ENCODE measurements at regions not wholly inside any gene's neighbourhood (a gene's known extent, or its start where the extent isn't known, plus 50 kb on each side); places are given as distances from the start of the nearest gene placed in this dataset.

DNA sequence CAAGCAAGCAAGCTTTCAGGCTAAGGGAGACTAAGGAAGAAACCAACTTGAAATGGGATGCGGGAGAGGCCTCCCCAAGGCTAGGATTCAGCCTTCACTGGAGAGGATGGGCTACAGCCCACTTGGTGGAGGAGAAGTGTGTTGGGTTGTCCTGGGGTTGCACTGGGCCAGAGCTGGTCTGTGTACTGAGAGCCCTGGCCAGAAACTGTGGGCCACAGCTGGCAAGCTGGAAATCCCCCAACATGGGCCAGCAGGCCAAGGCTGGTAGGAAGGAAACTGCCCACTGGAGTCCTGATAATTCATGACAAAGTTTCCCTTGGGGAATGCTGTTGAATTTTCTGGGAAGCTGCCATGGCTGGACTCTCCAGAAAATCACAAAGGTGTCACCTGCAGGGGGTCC lies 188.0 kb upstream of the S100G start:
- Histone ChIP-seq H3K27me3 (ENCODE audit: control insufficient read depth, extremely low read depth, insufficient read depth, low read length) (no peaks in the 10 kb centered on the region), H3K4me1 (ENCODE audit: control insufficient read depth, extremely low read depth, insufficient read depth, low read length) (peaks cover 10% of the 10 kb centered on the region), H3K27ac (ENCODE audit: control insufficient read depth, insufficient read depth, low read length) (no peak overlapping the region), H3K9ac (ENCODE audit: control insufficient read depth, extremely low read depth, insufficient read depth, low read length) (no peak overlapping the region), H4K20me1 (ENCODE audit: control insufficient read depth, extremely low read depth, insufficient read depth, low read length) (no peaks in the 10 kb centered on the region), H3K79me2 (ENCODE audit: control insufficient read depth, insufficient read depth, low read length) (no peaks in the 10 kb centered on the region), H3K9me3 (ENCODE audit: control insufficient read depth, low read depth, low read length) (peaks cover 3% of the 10 kb centered on the region), H3K4me3 (ENCODE audit: control insufficient read depth in 2 of 3, extremely low read depth in 1 of 3, insufficient read depth in 2 of 3, low read depth in 1 of 3, low read length in 3 of 3) (no peak overlapping the region), H2AFZ (ENCODE audit: control insufficient read depth, low read length) (no peak overlapping the region), H3K9me1 (ENCODE audit: control insufficient read depth, extremely low read depth, insufficient read depth, low read length) (no peaks in the 10 kb centered on the region), H3K36me3 (ENCODE audit: control insufficient read depth in 2 of 2, extremely low read depth in 1 of 2, insufficient read depth in 2 of 2, low read length in 2 of 2) (no peaks in the 10 kb centered on the region), H3K4me2 (ENCODE audit: control insufficient read depth, extremely low read depth, insufficient read depth, low read depth, low read length) (no peak overlapping the region)
- no peak for FAIRE-seq
- dilution Hi-C loops (cut with MboI; ENCODE audit: extremely low pct_ligation_motif_present, low sequenced_read_pairs) = no loop called here
- TF ChIP-seq, protein P1, sequence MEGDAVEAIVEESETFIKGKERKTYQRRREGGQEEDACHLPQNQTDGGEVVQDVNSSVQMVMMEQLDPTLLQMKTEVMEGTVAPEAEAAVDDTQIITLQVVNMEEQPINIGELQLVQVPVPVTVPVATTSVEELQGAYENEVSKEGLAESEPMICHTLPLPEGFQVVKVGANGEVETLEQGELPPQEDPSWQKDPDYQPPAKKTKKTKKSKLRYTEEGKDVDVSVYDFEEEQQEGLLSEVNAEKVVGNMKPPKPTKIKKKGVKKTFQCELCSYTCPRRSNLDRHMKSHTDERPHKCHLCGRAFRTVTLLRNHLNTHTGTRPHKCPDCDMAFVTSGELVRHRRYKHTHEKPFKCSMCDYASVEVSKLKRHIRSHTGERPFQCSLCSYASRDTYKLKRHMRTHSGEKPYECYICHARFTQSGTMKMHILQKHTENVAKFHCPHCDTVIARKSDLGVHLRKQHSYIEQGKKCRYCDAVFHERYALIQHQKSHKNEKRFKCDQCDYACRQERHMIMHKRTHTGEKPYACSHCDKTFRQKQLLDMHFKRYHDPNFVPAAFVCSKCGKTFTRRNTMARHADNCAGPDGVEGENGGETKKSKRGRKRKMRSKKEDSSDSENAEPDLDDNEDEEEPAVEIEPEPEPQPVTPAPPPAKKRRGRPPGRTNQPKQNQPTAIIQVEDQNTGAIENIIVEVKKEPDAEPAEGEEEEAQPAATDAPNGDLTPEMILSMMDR (optimal IDR thresholded peaks at IDR 0.05 in 1 of 3, IDR thresholded peaks at IDR 0.05 in 1 of 3, conservative IDR thresholded peaks at IDR 0.05 in 1 of 3; ENCODE audit: extremely low read depth in 1 of 3, insufficient read depth in 2 of 3, low read length in 3 of 3) = no peak
- no peak for TF ChIP-seq EZH2 (IDR thresholded peaks at IDR 0.05; ENCODE audit: low read length)
- DNase-seq (ENCODE audit: low read depth, low spot score) = no peak

DNA sequence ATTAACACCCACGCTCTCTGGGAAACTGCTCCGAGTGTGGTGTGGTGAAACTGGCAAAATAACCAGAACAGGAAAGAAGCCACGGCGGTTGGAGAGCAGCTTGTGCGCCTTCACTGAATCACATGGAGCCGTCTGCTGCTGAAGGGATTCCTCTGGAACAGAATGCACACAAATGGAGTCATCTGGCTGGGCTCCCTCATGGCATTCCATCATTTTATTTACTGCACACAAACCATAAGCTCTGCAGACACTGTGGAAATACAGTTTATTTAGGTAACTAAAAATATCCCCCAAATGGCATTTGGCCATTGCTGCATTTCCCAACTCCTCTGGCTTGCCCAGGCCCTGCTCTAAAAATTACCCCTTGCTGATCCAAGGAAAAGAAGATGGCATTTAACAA lies 187.0 kb upstream of the S100G start:
- H3K9ac ChIP-seq (ENCODE audit: control insufficient read depth, extremely low read depth, insufficient read depth, low read length) = no peak overlapping the region
- dilution Hi-C loops (cut with MboI; ENCODE audit: extremely low pct_ligation_motif_present, low sequenced_read_pairs) = no loop called here
- no peaks in the 10 kb centered on the region for H3K9me1 ChIP-seq (ENCODE audit: control insufficient read depth, extremely low read depth, insufficient read depth, low read length)
- no peak overlapping the region for H3K4me3 ChIP-seq (ENCODE audit: control insufficient read depth in 2 of 3, extremely low read depth in 1 of 3, insufficient read depth in 2 of 3, low read depth in 1 of 3, low read length in 3 of 3)
- no peaks in the 10 kb centered on the region for H3K27me3 ChIP-seq (ENCODE audit: control insufficient read depth, extremely low read depth, insufficient read depth, low read length)
- H3K27ac ChIP-seq (ENCODE audit: control insufficient read depth, insufficient read depth, low read length) = no peak overlapping the region
- DNase-seq (ENCODE audit: low read depth, low spot score) (no peak), FAIRE-seq (no peak)
- no peak overlapping the region for H2AFZ ChIP-seq (ENCODE audit: control insufficient read depth, low read length)
- no peaks in the 10 kb centered on the region for H4K20me1 ChIP-seq (ENCODE audit: control insufficient read depth, extremely low read depth, insufficient read depth, low read length)
- H3K4me2 ChIP-seq (ENCODE audit: control insufficient read depth, extremely low read depth, insufficient read depth, low read depth, low read length) = no peak overlapping the region
- TF ChIP-seq, protein P1 (optimal IDR thresholded peaks at IDR 0.05 in 1 of 3, IDR thresholded peaks at IDR 0.05 in 1 of 3, conservative IDR thresholded peaks at IDR 0.05 in 1 of 3; ENCODE audit: extremely low read depth in 1 of 3, insufficient read depth in 2 of 3, low read length in 3 of 3) = no peak
- no peak for TF ChIP-seq EZH2 (IDR thresholded peaks at IDR 0.05; ENCODE audit: low read length)
- peaks cover 17% of the 10 kb centered on the region for H3K4me1 ChIP-seq (ENCODE audit: control insufficient read depth, extremely low read depth, insufficient read depth, low read length)
- peaks cover 3% of the 10 kb centered on the region for H3K9me3 ChIP-seq (ENCODE audit: control insufficient read depth, low read depth, low read length)
- no peaks in the 10 kb centered on the region for H3K36me3 ChIP-seq (ENCODE audit: control insufficient read depth in 2 of 2, extremely low read depth in 1 of 2, insufficient read depth in 2 of 2, low read length in 2 of 2)
- H3K79me2 ChIP-seq (ENCODE audit: control insufficient read depth, insufficient read depth, low read length) = no peaks in the 10 kb centered on the region

All from keratinocyte (primary cell).